HepG2 (cell line): ENCODE measurements at regions not wholly inside any gene's neighbourhood (a gene's known extent, or its start where the extent isn't known, plus 50 kb on each side); places are given as distances from the start of the nearest gene placed in this dataset.
A peak's percentile ranks its signal among the peaks of the same experiment; 100 is the strongest.

Experiments
- ATAC-seq: fragments of 200-7000 bp; cut with Tn5 transposase; 3 replicates; pipeline ENCODE4 v1.9.1; 2020; ENCODE audit warnings: mild to moderate bottlenecking, moderate library complexity
- BruUV-seq: library from RNA; stranded (reverse); fragments of 400-500 nt; replicated peaks from 2 replicates; lab custom pipeline; 2021; lab: Mats Ljungman, UMichigan
- CTCF ChIA-PET: fragments of 300-600 bp; formaldehyde crosslinking; extraction: SDS; loops from one replicate; lab custom pipeline; 2021; ENCODE audit warnings: low total read pairs, inconsistent platforms, low intra/inter-chr PET ratio; lab: Yijun Ruan, JAX
- POLR2A ChIA-PET: fragments of 350-600 bp; sonication (Branson Sonifier 250); formaldehyde crosslinking; loops from one replicate; lab custom pipeline; 2020; ENCODE audit warnings: antibody characterized with exemption, inconsistent platforms; lab: Yijun Ruan, JAX
- DNase-seq: peaks from one replicate; pipeline ENCODE4 v3.0.0-alpha.2; 2015; ENCODE audit warnings: low spot score
- FAIRE-seq: peaks from 3 replicates; lab custom pipeline; 2011; peaks lifted over from hg19 to GRCh38; lab: Jason Lieb, UNC
- H2AFZ ChIP-seq: one replicate; pipeline ENCODE4 v1.6.1; 2011; ENCODE audit warnings: low read length, inconsistent platforms
- H3K27ac ChIP-seq: fragments of 300-600 bp; 3 replicates; pipeline ENCODE4 v1.8.0; 2011; ENCODE audit warnings: mixed run types, mild to moderate bottlenecking, mixed read lengths, low read length, inconsistent platforms; ENCODE audit not compliant: insufficient read depth; ENCODE audit errors: extremely low read length
- H3K27me3 ChIP-seq, 2 experiments: fragments of 200-600 bp in 1 of 2; 2 replicates in 1 of 2; 3 replicates in 1 of 2; pipeline versions ENCODE4 v1.6.0 to v1.8.0; 2011; ENCODE audit warnings: low read length in 2 of 2, mild to moderate bottlenecking in 2 of 2, moderate library complexity in 2 of 2, inconsistent platforms in 1 of 2; ENCODE audit not compliant: insufficient read depth in 2 of 2, control insufficient read depth in 1 of 2
- H3K36me3 ChIP-seq, 2 experiments: fragments of 200-600 bp in 1 of 2; replicated peaks in 1 of 2; 2 replicates in 1 of 2; 3 replicates in 1 of 2; pipeline versions ENCODE4 v1.5.1 to v1.8.0; 2011; ENCODE audit warnings: low read length in 2 of 2, inconsistent platforms in 1 of 2; ENCODE audit not compliant: insufficient read depth in 2 of 2, control insufficient read depth in 1 of 2
- H3K4me1 ChIP-seq: 2 replicates; pipeline ENCODE4 v1.5.1; 2012; ENCODE audit warnings: low read length, inconsistent platforms; ENCODE audit not compliant: insufficient read depth
- H3K4me2 ChIP-seq: 2 replicates; pipeline ENCODE4 v1.6.0; 2011; ENCODE audit warnings: low read depth, low read length, inconsistent platforms
- H3K4me3 ChIP-seq, 3 experiments: fragments of 200-600 bp in 1 of 3; sonication (generic), shearing (Covaris generic) in 1 of 3; replicated peaks in 1 of 3; 2 replicates each; pipeline ENCODE4 v1.5.1; 2011 to 2016; ENCODE audit warnings: low read length in 3 of 3, inconsistent platforms in 2 of 3, low read depth in 2 of 3, mild to moderate bottlenecking in 2 of 3, control low read depth in 1 of 3, mixed read lengths in 1 of 3; ENCODE audit not compliant: insufficient read depth in 1 of 3
- H3K79me2 ChIP-seq: one replicate; pipeline ENCODE4 v1.6.1; 2011; ENCODE audit warnings: low read length, inconsistent platforms; ENCODE audit not compliant: insufficient read depth
- H3K9ac ChIP-seq: 2 replicates; pipeline ENCODE4 v1.6.0; 2011; ENCODE audit warnings: mild to moderate bottlenecking, low read depth, low read length, inconsistent platforms; ENCODE audit not compliant: insufficient read depth
- H3K9me3 ChIP-seq: 2 replicates; pipeline ENCODE4 v1.5.1; 2012; ENCODE audit warnings: mild to moderate bottlenecking, low read length
- H4K20me1 ChIP-seq: 2 replicates; pipeline ENCODE4 v1.6.0; 2011; ENCODE audit warnings: inconsistent platforms, mild to moderate bottlenecking, low read length, moderate library complexity; ENCODE audit not compliant: insufficient read depth
- ATF3 ChIP-seq: sonication (generic); formaldehyde crosslinking; IDR thresholded peaks from 2 replicates; pipeline ENCODE4 v1.4.0; 2020; ENCODE audit warnings: missing genetic modification reagents
- KDM3A ChIP-seq: IDR thresholded peaks from 2 replicates; pipeline ENCODE4 v1.6.1; 2018; ENCODE audit warnings: low read depth, missing compliant biosample characterization
- KLF11 ChIP-seq: IDR thresholded peaks from 2 replicates; pipeline ENCODE4 v1.6.1; 2016; ENCODE audit warnings: missing compliant biosample characterization
- KLF12 ChIP-seq: sonication (generic); formaldehyde crosslinking; IDR thresholded peaks from 2 replicates; pipeline ENCODE4 v1.4.0; 2020; ENCODE audit warnings: missing genetic modification reagents, borderline replicate concordance
- MAX ChIP-seq: IDR thresholded peaks from 2 replicates; pipeline ENCODE4 v1.6.1; 2012; ENCODE audit warnings: inconsistent platforms
- MBD4 ChIP-seq: IDR thresholded peaks from 2 replicates; pipeline ENCODE4 v1.6.1; 2012; ENCODE audit warnings: low read length, inconsistent platforms, borderline replicate concordance
- NFE2 ChIP-seq: sonication (generic); formaldehyde crosslinking; IDR thresholded peaks from 2 replicates; pipeline ENCODE4 v1.4.0; 2020; ENCODE audit warnings: missing genetic modification reagents
- POLR2G ChIP-seq: fragments of 200-400 bp; formaldehyde crosslinking; IDR thresholded peaks from 2 replicates; pipeline ENCODE4 v1.6.1; 2018; ENCODE audit warnings: mild to moderate bottlenecking, low read depth, low read length, moderate library complexity
- PRPF4 ChIP-seq: fragments of 200-400 bp; formaldehyde crosslinking; IDR thresholded peaks from 2 replicates; pipeline ENCODE4 v1.6.1; 2016; ENCODE audit warnings: low read length, low read depth; ENCODE audit not compliant: poor library complexity, severe bottlenecking
- SATB2 ChIP-seq: sonication (generic); formaldehyde crosslinking; IDR thresholded peaks from 2 replicates; pipeline ENCODE4 v1.5.0; 2020; ENCODE audit warnings: missing genetic modification reagents
- ZNF264 ChIP-seq: sonication (generic); formaldehyde crosslinking; IDR thresholded peaks from 2 replicates; pipeline ENCODE4 v1.4.0; 2020; ENCODE audit warnings: missing genetic modification reagents
- ZNF768 ChIP-seq: sonication (generic); formaldehyde crosslinking; IDR thresholded peaks from 2 replicates; pipeline ENCODE4 v1.4.0; 2020; ENCODE audit warnings: missing genetic modification reagents
- ZNF772 ChIP-seq: sonication (generic); formaldehyde crosslinking; IDR thresholded peaks from 2 replicates; pipeline ENCODE4 v1.5.0; 2020; ENCODE audit warnings: mild to moderate bottlenecking, missing genetic modification reagents
- WGBS: methylation state at CpG from one replicate; pipeline ENCODE4 v1.1.6; 2017; ENCODE audit warnings: low lambda C conversion rate; 5-methylcytosine and 5-hydroxymethylcytosine counted together
- in situ Hi-C: cut with HindIII; loops from 2 replicates; pipeline ENCODE4 v1.10.0; 2017; ENCODE audit warnings: low pct_unique_long_range_greater_than_20kb; ENCODE audit not compliant: extremely low pct_ligation_motif_present
- intact Hi-C: fragments of 100-400 bp; cut with micrococcal nuclease; formaldehyde crosslinking; loops from one replicate; pipeline ENCODE4 v1.10.0; 2022; ENCODE audit not compliant: unreplicated experiment
- TF ChIP-seq, protein P1 (sequence below): IDR thresholded peaks from 2 replicates; pipeline ENCODE4 v1.6.1; 2016; ENCODE audit warnings: low read depth
- TF ChIP-seq, protein P2 (sequence below): sonication (generic); formaldehyde crosslinking; IDR thresholded peaks from 2 replicates; pipeline ENCODE4 v1.4.0; 2020; ENCODE audit warnings: low read depth, mild to moderate bottlenecking, missing genetic modification reagents
- TF ChIP-seq, protein P3 (sequence below): sonication (generic); IDR thresholded peaks from 2 replicates; pipeline ENCODE4 v1.6.1; 2016; ENCODE audit warnings: low read depth, borderline replicate concordance

- TF ChIP-seq, protein P1, sequence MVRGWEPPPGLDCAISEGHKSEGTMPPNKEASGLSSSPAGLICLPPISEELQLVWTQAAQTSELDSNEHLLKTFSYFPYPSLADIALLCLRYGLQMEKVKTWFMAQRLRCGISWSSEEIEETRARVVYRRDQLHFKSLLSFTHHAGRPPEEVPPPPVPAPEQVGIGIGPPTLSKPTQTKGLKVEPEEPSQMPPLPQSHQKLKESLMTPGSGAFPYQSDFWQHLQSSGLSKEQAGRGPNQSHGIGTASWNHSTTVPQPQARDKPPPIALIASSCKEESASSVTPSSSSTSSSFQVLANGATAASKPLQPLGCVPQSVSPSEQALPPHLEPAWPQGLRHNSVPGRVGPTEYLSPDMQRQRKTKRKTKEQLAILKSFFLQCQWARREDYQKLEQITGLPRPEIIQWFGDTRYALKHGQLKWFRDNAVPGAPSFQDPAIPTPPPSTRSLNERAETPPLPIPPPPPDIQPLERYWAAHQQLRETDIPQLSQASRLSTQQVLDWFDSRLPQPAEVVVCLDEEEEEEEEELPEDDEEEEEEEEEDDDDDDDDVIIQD = no peak
- TF ChIP-seq NFE2 (no peak), KLF11 (CRISPR knock-in tag) (no peak)
Measured at GRCh38 chr6:28812778-28813569, 110.8 kb downstream of the TRIM27 start (continued).

DNA sequence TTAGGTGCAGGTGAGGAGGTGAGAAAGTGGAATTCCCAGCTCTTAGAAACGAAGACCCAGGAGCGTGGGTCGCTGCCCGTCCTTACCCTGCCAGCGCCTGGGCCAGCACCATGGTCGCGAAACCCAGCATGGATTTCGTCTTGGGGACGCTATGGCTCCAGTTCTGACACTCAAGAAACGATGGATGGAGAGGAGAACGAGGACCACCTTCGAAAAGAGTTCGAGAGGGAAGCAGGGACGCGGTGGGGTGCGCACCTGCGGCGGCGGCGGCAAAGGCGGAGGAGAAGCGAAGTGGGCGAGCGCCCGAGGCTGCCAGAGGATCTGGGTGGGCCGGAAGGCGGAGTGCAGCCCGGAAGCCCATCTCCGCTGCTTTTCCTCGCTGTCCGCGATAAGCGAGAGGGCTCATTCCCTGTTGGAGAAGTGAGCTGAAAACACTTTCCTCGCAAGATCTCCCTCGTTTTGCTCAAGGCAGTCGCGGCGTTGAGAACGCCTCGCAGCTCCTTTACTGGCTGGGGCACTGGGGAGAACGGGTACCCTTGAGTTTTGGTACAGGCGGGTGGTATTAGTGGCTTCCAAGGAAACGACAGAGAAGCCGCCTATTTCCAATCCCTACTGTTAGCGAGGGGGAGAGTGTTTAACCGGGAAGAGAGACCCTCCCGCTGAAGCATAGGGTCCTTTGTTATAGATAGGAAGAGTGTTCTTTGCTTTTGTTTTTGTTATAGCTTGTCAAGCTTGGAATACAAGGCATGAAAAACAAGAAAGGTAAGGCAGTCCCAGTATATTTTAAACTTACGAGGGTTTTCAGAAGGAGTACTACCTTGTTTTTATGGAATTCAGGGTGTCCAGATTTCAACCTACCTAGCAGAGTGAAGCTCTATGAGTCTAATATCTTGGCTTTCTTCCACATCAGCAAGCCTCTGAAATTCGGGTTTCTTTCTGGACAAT is 109.5 kb downstream of the TRIM27 start:
- Histone ChIP-seq H3K79me2 (no peaks in the 10 kb centered on the region), H3K4me3 (peak overlapping the region; percentile 48 to 63 (median 52); a peak in 5 of 6 replicates), H4K20me1 (no peaks in the 10 kb centered on the region), H3K4me2 (peak overlapping the region; percentile 73), H3K27ac (no peak overlapping the region), H2AFZ (no peak overlapping the region), H3K9me3 (no peaks in the 10 kb centered on the region), H3K4me1 (peaks cover 77% of the 10 kb centered on the region), H3K9ac (no peak overlapping the region), H3K36me3 (no peaks in the 10 kb centered on the region), H3K27me3 (peaks cover 13 to 57% of the 10 kb centered on the region in 2 experiments)
- WGBS = 19% methylated on average over 43 of the region's 49 CpGs
- DNase-seq (no peak), FAIRE-seq (no peak), ATAC-seq (no peak)
- ChIA-PET POLR2A (no interaction called here), CTCF (no interaction called here)
- intact Hi-C loops = no loop called here
- in situ Hi-C loops = no loop called here
- BruUV-seq = no TSS peak
- TF ChIP-seq PRPF4 (no peak), ZNF772 (CRISPR knock-in tag) (no peak), SATB2 (CRISPR knock-in tag) (no peak), ZNF264 (CRISPR knock-in tag) (no peak), ZNF768 (CRISPR knock-in tag) (0 out of 2 replicates have a peak, but pooled peaks have one; percentile 22), ATF3 (CRISPR knock-in tag) (no peak), POLR2G (no peak), MBD4 (no peak), KLF12 (CRISPR knock-in tag) (no peak), MAX (peak; percentile 21; the same call in 1 of the 2 replicates), KDM3A (CRISPR knock-in tag) (no peak)
- TF ChIP-seq, protein P2, sequence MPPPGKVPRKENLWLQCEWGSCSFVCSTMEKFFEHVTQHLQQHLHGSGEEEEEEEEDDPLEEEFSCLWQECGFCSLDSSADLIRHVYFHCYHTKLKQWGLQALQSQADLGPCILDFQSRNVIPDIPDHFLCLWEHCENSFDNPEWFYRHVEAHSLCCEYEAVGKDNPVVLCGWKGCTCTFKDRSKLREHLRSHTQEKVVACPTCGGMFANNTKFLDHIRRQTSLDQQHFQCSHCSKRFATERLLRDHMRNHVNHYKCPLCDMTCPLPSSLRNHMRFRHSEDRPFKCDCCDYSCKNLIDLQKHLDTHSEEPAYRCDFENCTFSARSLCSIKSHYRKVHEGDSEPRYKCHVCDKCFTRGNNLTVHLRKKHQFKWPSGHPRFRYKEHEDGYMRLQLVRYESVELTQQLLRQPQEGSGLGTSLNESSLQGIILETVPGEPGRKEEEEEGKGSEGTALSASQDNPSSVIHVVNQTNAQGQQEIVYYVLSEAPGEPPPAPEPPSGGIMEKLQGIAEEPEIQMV = no peak
- TF ChIP-seq, protein P3, sequence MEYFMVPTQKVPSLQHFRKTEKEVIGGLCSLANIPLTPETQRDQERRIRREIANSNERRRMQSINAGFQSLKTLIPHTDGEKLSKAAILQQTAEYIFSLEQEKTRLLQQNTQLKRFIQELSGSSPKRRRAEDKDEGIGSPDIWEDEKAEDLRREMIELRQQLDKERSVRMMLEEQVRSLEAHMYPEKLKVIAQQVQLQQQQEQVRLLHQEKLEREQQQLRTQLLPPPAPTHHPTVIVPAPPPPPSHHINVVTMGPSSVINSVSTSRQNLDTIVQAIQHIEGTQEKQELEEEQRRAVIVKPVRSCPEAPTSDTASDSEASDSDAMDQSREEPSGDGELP = no peak
